ENCODE measurements at regions not wholly inside any gene's neighbourhood (a gene's known extent, or its start where the extent isn't known, plus 50 kb on each side); places are given as distances from the start of the nearest gene placed in this dataset.

DNA sequence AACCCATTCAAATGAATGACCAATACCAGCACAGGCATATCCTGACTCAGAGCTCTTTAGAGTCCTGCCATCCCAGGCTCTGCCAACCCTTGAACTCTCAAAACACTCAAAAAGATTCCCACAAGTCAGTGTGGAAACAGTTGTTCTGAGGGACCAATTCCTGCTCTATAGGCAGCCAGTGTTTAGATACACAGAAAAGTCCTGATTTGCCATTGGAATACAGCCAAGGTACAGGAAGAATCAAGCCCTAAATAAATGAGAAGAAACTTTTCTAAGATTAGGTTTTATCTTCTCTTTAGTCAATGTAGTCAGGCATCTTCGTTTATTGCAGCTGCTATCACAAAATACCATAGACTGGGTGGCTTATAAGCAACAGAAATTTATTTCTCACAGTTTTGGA lies 626.8 kb upstream of the ARID1B start:
- TF ChIP-seq, protein P1, sequence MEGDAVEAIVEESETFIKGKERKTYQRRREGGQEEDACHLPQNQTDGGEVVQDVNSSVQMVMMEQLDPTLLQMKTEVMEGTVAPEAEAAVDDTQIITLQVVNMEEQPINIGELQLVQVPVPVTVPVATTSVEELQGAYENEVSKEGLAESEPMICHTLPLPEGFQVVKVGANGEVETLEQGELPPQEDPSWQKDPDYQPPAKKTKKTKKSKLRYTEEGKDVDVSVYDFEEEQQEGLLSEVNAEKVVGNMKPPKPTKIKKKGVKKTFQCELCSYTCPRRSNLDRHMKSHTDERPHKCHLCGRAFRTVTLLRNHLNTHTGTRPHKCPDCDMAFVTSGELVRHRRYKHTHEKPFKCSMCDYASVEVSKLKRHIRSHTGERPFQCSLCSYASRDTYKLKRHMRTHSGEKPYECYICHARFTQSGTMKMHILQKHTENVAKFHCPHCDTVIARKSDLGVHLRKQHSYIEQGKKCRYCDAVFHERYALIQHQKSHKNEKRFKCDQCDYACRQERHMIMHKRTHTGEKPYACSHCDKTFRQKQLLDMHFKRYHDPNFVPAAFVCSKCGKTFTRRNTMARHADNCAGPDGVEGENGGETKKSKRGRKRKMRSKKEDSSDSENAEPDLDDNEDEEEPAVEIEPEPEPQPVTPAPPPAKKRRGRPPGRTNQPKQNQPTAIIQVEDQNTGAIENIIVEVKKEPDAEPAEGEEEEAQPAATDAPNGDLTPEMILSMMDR (conservative IDR thresholded peaks at IDR 0.05; ENCODE audit: low read depth, low read length), result no peak
- TF ChIP-seq, protein P2, sequence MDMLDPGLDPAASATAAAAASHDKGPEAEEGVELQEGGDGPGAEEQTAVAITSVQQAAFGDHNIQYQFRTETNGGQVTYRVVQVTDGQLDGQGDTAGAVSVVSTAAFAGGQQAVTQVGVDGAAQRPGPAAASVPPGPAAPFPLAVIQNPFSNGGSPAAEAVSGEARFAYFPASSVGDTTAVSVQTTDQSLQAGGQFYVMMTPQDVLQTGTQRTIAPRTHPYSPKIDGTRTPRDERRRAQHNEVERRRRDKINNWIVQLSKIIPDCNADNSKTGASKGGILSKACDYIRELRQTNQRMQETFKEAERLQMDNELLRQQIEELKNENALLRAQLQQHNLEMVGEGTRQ (IDR thresholded peaks at IDR 0.05; ENCODE audit: low read depth, low read length), result no peak
- TF ChIP-seq FOS (IDR thresholded peaks at IDR 0.05; ENCODE audit: low read depth, low read length) (no peak), RFX5 (IDR thresholded peaks at IDR 0.05; ENCODE audit: low read depth, low read length) (no peak), BHLHE40 (IDR thresholded peaks at IDR 0.05; ENCODE audit: low read depth, low read length) (no peak), POLR2A (IDR thresholded peaks at IDR 0.05; ENCODE audit: low read depth, low read length) (no peak), RCOR1 (IDR thresholded peaks at IDR 0.05; ENCODE audit: insufficient replicate concordance, low read length) (no peak), SMC3 (IDR thresholded peaks at IDR 0.05; ENCODE audit: low read depth, low read length) (no peak), NFE2L2 (IDR thresholded peaks at IDR 0.05; ENCODE audit: low read depth, low read length) (no peak), MAFK (IDR thresholded peaks at IDR 0.05; ENCODE audit: low read depth, low read length) (no peak)
- TF ChIP-seq, protein P3, sequence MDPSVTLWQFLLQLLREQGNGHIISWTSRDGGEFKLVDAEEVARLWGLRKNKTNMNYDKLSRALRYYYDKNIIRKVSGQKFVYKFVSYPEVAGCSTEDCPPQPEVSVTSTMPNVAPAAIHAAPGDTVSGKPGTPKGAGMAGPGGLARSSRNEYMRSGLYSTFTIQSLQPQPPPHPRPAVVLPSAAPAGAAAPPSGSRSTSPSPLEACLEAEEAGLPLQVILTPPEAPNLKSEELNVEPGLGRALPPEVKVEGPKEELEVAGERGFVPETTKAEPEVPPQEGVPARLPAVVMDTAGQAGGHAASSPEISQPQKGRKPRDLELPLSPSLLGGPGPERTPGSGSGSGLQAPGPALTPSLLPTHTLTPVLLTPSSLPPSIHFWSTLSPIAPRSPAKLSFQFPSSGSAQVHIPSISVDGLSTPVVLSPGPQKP (IDR thresholded peaks at IDR 0.05; ENCODE audit: borderline replicate concordance, low read depth, low read length), result no peak
